ENCODE measurements at regions not wholly inside any gene's neighbourhood (a gene's known extent, or its start where the extent isn't known, plus 50 kb on each side); places are given as distances from the start of the nearest gene placed in this dataset.

GRCh38 chr1:194295685-194296084 lies 1109.3 kb upstream of the B3GALT2 start:
- peak; percentile 30 for DNase-seq

DNA sequence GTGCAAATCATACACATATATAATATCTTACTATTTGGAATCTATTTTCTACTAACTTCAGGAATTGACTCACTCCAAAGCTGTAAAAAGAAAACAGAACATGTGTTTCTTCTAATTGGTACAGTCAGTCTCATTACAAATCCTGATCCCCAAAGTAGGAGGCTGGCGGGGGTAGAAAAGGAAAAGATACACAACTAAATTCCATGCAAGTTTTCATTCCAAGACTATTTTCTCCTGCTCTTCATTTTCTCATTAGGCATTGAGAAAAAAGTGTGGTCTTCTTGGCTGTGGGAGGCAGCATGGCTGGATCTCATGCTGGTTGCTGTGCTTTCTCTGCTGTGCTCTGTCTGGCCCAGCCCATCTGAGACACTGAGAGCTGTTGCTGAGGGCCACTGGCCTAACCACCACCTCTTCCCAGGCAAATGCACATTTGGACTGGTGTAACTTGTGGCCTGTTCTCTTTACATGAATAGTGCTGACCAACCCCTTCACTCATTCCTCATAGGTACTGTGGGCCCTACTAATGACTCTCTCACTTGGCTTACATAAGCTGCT lies 1107.5 kb upstream of the B3GALT2 start:
- DNase-seq, result no peak

- DNase-seq, result no peak
Observed at GRCh38 chr1:194292966-194293365, 1106.6 kb upstream of the B3GALT2 start.

- no peak for DNase-seq
Observed at GRCh38 chr1:194289569-194290266, 1103.3 kb upstream of the B3GALT2 start.

DNA sequence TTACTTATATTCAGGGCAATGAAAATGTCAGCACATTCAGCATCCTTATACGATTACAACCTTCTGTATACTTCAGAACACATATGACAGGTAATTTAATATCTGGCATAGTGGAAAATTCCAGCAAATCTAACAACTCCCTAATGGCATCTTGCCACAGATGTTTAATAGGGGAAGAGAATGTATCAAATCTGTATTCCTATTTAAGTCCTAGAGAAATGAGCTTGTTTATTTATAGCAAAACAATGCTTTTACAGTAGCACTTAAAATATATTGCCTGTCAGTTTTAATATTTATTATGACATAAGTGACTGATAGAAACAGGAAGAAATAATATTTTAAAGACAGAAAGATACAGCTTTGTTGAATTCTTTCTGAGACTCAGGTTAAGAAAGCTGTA lies 1101.8 kb upstream of the B3GALT2 start:
- no peak for DNase-seq

GRCh38 chr1:194281376-194281775 lies 1095.0 kb upstream of the B3GALT2 start:
- DNase-seq, result no peak

DNA sequence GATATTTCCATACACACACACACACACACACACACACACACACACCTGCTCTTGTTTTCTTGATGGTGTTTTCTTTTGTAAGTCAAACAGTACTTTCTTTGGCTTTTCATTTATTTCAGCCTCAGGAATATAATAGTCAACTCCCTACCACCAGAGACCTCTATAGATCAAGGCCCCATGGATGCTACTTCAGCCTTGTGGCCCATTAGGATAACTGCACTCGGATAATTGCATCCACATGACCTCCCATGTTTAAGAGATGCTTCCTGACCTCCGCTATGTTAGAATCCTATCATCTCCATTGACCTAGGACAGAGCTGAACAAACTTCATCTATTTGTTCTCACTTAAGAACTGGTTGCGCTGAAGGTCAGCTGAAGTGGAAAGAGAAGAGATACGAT lies 1094.0 kb upstream of the B3GALT2 start:
- no peak for DNase-seq

DNA sequence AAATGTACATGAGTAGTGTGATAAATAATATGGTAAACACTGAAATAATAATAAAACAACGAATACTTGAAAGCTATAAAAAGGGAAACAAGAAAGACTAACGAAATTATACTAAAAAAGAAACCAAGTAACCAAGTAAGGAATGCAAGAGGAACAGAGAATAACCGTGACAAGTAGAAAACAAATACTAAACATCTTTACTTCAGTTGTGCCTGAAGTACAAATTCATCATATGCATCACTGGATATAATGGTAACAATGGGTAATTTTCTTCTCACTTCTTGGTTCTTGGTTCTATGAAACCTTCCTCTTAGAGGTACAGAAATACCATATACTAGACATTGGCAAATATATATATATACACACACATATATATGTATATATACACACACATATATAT lies 1093.6 kb upstream of the B3GALT2 start:
- DNase-seq, result no peak

DNA sequence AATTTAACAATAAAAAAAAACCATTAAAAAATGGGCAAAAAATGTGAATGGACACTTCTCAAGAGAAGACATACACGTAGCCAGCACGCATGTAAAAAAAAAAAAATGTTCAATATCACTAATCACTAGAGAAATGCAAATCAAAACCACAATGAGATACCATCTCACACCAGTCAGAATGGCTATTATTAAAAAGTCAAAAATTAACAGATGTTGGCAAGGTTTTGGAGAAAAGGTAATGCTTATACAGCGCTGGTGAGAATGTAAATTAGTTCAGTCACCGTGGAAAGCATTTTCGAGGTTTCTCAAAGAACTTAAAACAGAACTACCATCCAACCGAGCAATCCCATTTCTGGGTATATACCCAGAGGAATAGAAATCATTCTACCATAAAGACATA lies 1091.5 kb upstream of the B3GALT2 start:
- DNase-seq, result no peak

DNA sequence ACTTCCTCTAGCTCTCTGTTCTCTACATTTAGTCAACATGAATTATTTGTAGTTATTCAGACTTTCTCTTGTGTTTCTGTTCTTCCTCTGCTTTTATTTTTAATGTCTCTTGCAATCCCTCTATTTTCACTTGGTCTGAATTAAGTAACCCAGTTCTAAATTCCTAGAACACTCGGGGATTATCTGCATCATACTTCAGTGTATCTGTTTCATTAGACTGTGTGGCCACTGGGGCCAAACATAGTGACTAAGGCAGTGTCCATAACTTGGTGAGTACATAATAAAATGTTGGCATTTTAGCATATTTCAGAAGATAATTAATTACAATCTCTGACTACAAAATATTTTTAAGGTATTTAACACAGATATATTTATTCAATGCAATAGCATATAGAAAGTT lies 1087.2 kb upstream of the B3GALT2 start:
- no peak for DNase-seq

- DNase-seq, result peak; percentile 7
Observed at GRCh38 chr1:194268839-194269238, 1082.4 kb upstream of the B3GALT2 start.

DNA sequence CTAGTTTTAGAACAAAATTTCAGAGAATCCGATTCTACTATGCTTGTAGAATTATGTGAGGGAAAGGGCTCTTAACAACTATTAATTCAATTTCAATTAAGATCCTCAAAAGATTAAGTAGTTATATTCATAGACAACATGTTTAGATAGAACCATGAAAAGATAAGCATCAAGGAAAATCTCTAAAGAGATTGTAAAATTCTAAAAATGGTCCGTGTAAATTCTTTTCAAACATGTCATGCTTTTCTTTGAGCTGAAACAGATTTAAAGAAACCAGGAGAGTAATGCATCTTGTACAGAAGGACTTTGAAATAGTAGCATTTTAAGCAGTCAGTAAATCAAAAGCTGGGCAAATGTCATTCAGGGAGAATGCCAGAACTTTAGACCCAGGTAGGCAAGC lies 1080.6 kb upstream of the B3GALT2 start:
- peak; percentile 7 for DNase-seq

GRCh38 chr1:194256010-194256409 lies 1069.6 kb upstream of the B3GALT2 start:
- DNase-seq, result no peak

DNA sequence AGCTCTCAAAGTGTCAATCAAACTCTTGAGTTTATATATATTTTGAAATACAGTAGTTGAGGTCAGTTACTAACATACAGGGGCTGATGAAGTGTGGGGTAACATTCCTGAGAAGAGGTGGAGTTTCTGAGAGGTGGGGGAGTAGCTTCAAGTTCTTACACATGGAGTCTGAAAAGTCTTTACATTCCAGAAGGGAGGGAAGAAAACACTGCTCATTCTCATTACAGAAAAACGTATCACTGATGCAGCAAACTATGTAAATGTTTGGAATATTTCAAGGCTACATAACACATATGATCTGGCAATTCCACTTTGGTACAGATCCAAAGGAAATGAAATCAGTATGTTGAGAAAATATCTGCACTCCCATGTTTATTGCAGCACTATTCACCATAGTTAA lies 1065.8 kb upstream of the B3GALT2 start:
- DNase-seq, result peak; percentile 74

DNA sequence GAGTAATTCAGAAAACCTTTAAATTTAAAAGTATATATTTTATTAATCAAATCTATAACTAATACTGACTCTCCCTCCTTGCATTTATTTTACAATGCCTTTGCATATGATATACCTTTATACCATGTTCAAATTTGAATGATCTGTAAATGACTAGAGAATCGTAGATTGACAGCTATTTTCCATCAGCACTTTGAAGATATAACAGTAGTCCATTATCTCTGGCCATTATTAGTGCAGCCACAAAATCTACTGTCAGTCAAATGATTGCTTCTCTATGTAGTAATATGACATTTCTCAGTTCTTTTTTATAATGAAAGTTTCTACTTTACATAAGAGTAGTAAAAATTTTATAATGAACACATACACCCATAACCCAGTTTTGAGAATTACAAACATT lies 1054.8 kb upstream of the B3GALT2 start:
- no peak for DNase-seq

DNA sequence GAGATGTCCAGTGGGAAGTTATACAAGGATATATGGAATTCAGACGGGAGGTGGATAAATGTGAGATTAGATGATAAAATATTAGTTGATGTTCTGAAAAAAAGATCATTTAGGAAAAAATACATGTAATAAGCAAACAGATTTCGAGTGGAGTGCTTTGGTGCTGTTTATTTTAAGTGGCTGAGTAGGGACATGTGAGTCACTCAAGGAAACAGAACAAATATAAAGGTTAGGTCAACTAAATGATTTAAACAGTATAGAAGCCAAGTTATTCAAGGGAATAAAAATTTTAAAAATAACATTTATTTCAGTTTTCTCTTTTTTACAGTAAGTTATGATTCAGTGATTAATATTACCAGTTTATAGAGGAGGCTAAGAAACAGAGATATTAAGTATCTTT lies 1046.7 kb upstream of the B3GALT2 start:
- peak; percentile 1 for DNase-seq

GRCh38 chr1:194230351-194231144 lies 1044.1 kb upstream of the B3GALT2 start:
- DNase-seq, result no peak

DNA sequence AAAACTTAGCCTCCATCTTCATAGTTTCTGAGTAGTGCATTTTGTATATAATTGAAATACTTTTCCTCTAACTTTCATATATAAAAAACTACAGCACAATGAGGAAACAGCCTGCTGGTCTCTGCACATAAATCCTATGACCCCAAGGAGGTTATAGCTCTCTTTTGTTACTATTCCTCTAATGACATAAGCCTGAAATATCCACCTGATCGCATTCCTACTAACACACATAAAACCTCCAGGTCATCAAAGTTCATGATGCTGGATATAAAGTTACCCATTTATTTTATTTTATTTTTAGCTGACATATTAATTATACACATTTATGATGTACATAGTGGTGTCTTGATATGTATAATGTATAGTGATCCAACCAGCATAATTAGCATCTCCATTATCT lies 1042.0 kb upstream of the B3GALT2 start:
- DNase-seq, result no peak

GRCh38 chr1:194227161-194227560 lies 1040.7 kb upstream of the B3GALT2 start:
- no peak for DNase-seq

GRCh38 chr1:194225821-194226220 lies 1039.4 kb upstream of the B3GALT2 start:
- no peak for DNase-seq

DNA sequence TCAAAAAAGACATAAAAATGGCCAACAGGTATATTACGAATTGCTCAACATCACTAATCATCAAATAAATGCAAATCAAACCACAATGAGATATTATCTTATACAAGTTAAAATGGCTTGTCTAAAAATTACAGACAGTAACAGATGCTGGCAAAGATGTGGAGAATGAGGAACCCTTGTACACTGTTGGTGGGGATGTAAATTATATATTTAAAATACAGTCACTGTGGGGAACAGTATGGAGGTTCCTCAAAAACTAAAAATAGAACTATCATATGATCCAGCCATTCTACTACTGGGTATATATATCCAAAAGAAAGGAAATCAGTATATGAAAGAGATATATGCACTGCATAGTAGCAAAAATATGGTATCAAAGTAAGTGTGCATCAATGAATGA lies 1037.2 kb upstream of the B3GALT2 start:
- DNase-seq, result no peak

DNA sequence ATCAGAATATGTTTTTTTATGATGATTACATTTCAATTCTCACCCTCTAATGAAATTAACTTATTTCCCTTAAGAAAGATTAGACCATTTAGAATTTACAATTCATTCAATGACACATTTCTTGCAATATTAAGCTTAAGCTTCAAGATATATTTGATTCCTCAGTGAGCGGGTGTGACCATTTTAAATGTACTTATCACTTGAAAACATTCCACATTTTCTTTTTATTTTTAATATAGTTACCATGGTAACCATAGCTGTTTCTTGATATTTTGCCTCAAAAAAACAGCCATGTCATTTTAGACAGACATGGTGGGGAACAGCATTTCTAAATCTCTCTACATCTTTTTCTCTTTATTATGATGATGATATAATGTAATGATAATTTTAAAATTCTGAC lies 1029.0 kb upstream of the B3GALT2 start:
- DNase-seq, result no peak

DNA sequence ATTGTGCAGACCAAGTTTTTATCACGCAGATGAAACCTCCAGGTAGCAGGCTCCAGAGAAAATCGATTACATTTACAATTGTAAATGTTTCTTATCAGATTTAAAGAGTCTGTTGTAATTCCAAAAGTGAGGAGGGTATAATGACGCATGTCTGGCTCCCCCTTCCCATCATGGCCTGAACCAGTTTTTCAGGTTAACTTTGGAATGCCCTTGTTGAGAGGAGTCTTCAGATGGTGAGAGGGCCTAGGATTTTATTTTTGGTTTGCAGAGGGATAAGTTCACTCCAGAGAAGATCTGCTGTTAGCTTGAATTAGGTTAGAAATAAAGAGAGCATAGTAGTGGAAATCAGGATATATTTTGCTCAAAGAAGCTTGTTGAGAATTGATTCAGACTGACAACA lies 1028.3 kb upstream of the B3GALT2 start:
- DNase-seq, result no peak

GRCh38 chr1:194209920-194210319 lies 1023.5 kb upstream of the B3GALT2 start:
- DNase-seq, result no peak

All from EL (cell line).